ENCODE measurements at regions not wholly inside any gene's neighbourhood (a gene's known extent, or its start where the extent isn't known, plus 50 kb on each side); places are given as distances from the start of the nearest gene placed in this dataset.
"Not testable (repeated sequence)": the region's sequence is repeated elsewhere in the genome, so short reads cannot be mapped to it uniquely, and the experiment has no call there.

- TF ChIP-seq POU2F2 (IDR thresholded peaks at IDR 0.05; ENCODE audit: low read depth, low read length) (no peak), POLR2A (IDR thresholded peaks at IDR 0.05; ENCODE audit: low read depth, low read length) (no peak), TAF1 (IDR thresholded peaks at IDR 0.05; ENCODE audit: low read depth, low read length) (no peak), SPI1 (IDR thresholded peaks at IDR 0.05; ENCODE audit: low read depth, low read length) (no peak), PAX5 (IDR thresholded peaks at IDR 0.05; ENCODE audit: insufficient read depth, low read length, severe bottlenecking) (no peak), POLR2AphosphoS5 (IDR thresholded peaks at IDR 0.05; ENCODE audit: low read depth, low read length) (no peak)
- no peak for FAIRE-seq
- no peak for DNase-seq (ENCODE audit: insufficient read length, low spot score)
These were observed 96.3 kb downstream of the NIBAN1 start for GRCh38 chr1:184878002-184878401.

GRCh38 chr1:184876015-184876414 is 98.3 kb downstream of the NIBAN1 start:
- not testable (repeated sequence) for DNase-seq (ENCODE audit: insufficient read length, low spot score); FAIRE-seq

GRCh38 chr1:184875218-184875617 is 99.1 kb downstream of the NIBAN1 start:
- FAIRE-seq = no peak
- no peak for TF ChIP-seq POU2F2 (IDR thresholded peaks at IDR 0.05; ENCODE audit: low read depth, low read length)
- DNase-seq (ENCODE audit: insufficient read length, low spot score) = no peak

GRCh38 chr1:184870319-184870718 is 104.0 kb downstream of the NIBAN1 start:
- FAIRE-seq (no peak), DNase-seq (ENCODE audit: insufficient read length, low spot score) (no peak)
- TF ChIP-seq POLR2A (IDR thresholded peaks at IDR 0.05; ENCODE audit: low read depth, low read length) (no peak), SPI1 (IDR thresholded peaks at IDR 0.05; ENCODE audit: low read depth, low read length) (no peak), PAX5 (IDR thresholded peaks at IDR 0.05; ENCODE audit: insufficient read depth, low read length, severe bottlenecking) (no peak), TAF1 (IDR thresholded peaks at IDR 0.05; ENCODE audit: low read depth, low read length) (no peak), POU2F2 (IDR thresholded peaks at IDR 0.05; ENCODE audit: low read depth, low read length) (no peak), POLR2AphosphoS5 (IDR thresholded peaks at IDR 0.05; ENCODE audit: low read depth, low read length) (no peak)

- TF ChIP-seq SPI1 (IDR thresholded peaks at IDR 0.05; ENCODE audit: low read depth, low read length) (peak; percentile 64), POLR2A (IDR thresholded peaks at IDR 0.05; ENCODE audit: low read depth, low read length) (no peak)
- no peak for DNase-seq (ENCODE audit: insufficient read length, low spot score)
- peak; percentile 31 for FAIRE-seq
These were observed 106.2 kb downstream of the NIBAN1 start for GRCh38 chr1:184867866-184868689.

- no peak; the same call in 1 of the 2 replicates for TF ChIP-seq TAF1 (IDR thresholded peaks at IDR 0.05; ENCODE audit: low read depth, low read length)
- TF ChIP-seq SPI1 (IDR thresholded peaks at IDR 0.05; ENCODE audit: low read depth, low read length) = peak; percentile 34; the same call in 1 of the 2 replicates
- no peak for TF ChIP-seq PAX5 (IDR thresholded peaks at IDR 0.05; ENCODE audit: insufficient read depth, low read length, severe bottlenecking)
- TF ChIP-seq POU2F2 (IDR thresholded peaks at IDR 0.05; ENCODE audit: low read depth, low read length) = peak; percentile 83
- no peak for DNase-seq (ENCODE audit: insufficient read length, low spot score)
- peak; percentile 87 for FAIRE-seq
These were observed 107.1 kb downstream of the NIBAN1 start for GRCh38 chr1:184866991-184867788.

- TF ChIP-seq POLR2A (IDR thresholded peaks at IDR 0.05; ENCODE audit: low read depth, low read length) = no peak
- no peak for TF ChIP-seq POLR2AphosphoS5 (IDR thresholded peaks at IDR 0.05; ENCODE audit: low read depth, low read length)
- FAIRE-seq (no peak), DNase-seq (ENCODE audit: insufficient read length, low spot score) (no peak)
These were observed 107.7 kb downstream of the NIBAN1 start for GRCh38 chr1:184866586-184866985.

GRCh38 chr1:184865831-184866230 is 108.5 kb downstream of the NIBAN1 start:
- no peak for DNase-seq (ENCODE audit: insufficient read length, low spot score)

GRCh38 chr1:184861755-184862336 is 107.2 kb upstream of the EDEM3 start:
- no peak for TF ChIP-seq SPI1 (IDR thresholded peaks at IDR 0.05; ENCODE audit: low read depth, low read length)
- no peak for TF ChIP-seq POLR2AphosphoS5 (IDR thresholded peaks at IDR 0.05; ENCODE audit: low read depth, low read length)
- no peak for TF ChIP-seq POU2F2 (IDR thresholded peaks at IDR 0.05; ENCODE audit: low read depth, low read length)
- no peak for TF ChIP-seq POLR2A (IDR thresholded peaks at IDR 0.05; ENCODE audit: low read depth, low read length)
- no peak for TF ChIP-seq PAX5 (IDR thresholded peaks at IDR 0.05; ENCODE audit: insufficient read depth, low read length, severe bottlenecking)
- no peak for TF ChIP-seq TAF1 (IDR thresholded peaks at IDR 0.05; ENCODE audit: low read depth, low read length)
- FAIRE-seq (no peak), DNase-seq (ENCODE audit: insufficient read length, low spot score) (no peak)

More at GRCh38 chr1:184865831-184866230, 108.5 kb downstream of the NIBAN1 start:
- no peak for FAIRE-seq
- TF ChIP-seq TAF1 (IDR thresholded peaks at IDR 0.05; ENCODE audit: low read depth, low read length) (no peak), PAX5 (IDR thresholded peaks at IDR 0.05; ENCODE audit: insufficient read depth, low read length, severe bottlenecking) (no peak), POU2F2 (IDR thresholded peaks at IDR 0.05; ENCODE audit: low read depth, low read length) (no peak), POLR2AphosphoS5 (IDR thresholded peaks at IDR 0.05; ENCODE audit: low read depth, low read length) (no peak), SPI1 (IDR thresholded peaks at IDR 0.05; ENCODE audit: low read depth, low read length) (no peak), POLR2A (IDR thresholded peaks at IDR 0.05; ENCODE audit: low read depth, low read length) (no peak)

Data from GM12891 (cell line).